Astrocyte (in vitro differentiated cells and primary cell): ENCODE measurements at regions not wholly inside any gene's neighbourhood (a gene's known extent, or its start where the extent isn't known, plus 50 kb on each side); places are given as distances from the start of the nearest gene placed in this dataset.

Experiments used
- EZH2 ChIP-seq: IDR thresholded peaks from 2 replicates; pipeline ENCODE4 v1.6.1; 2012; ENCODE audit warnings: mild to moderate bottlenecking, low read length, inconsistent platforms; ENCODE audit not compliant: insufficient read depth
- TF ChIP-seq, protein P1 (sequence below): IDR thresholded peaks from 2 replicates; pipeline ENCODE4 v1.5.1; 2011; ENCODE audit warnings: low read depth, mild to moderate bottlenecking, inconsistent platforms, low read length, moderate library complexity; ENCODE audit not compliant: insufficient read depth

GRCh38 chr5:152007653-152008335, 83.1 kb upstream of the GLRA1 start:
- TF ChIP-seq, protein P1, sequence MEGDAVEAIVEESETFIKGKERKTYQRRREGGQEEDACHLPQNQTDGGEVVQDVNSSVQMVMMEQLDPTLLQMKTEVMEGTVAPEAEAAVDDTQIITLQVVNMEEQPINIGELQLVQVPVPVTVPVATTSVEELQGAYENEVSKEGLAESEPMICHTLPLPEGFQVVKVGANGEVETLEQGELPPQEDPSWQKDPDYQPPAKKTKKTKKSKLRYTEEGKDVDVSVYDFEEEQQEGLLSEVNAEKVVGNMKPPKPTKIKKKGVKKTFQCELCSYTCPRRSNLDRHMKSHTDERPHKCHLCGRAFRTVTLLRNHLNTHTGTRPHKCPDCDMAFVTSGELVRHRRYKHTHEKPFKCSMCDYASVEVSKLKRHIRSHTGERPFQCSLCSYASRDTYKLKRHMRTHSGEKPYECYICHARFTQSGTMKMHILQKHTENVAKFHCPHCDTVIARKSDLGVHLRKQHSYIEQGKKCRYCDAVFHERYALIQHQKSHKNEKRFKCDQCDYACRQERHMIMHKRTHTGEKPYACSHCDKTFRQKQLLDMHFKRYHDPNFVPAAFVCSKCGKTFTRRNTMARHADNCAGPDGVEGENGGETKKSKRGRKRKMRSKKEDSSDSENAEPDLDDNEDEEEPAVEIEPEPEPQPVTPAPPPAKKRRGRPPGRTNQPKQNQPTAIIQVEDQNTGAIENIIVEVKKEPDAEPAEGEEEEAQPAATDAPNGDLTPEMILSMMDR = no peak
- TF ChIP-seq EZH2 = no peak
